ENCODE measurements at regions not wholly inside any gene's neighbourhood (a gene's known extent, or its start where the extent isn't known, plus 50 kb on each side); places are given as distances from the start of the nearest gene placed in this dataset.

- no peak for TF ChIP-seq CTCF (IDR thresholded peaks at IDR 0.05; ENCODE audit: low read length, missing control alignments)
- no peak overlapping the region for H3K4me3 ChIP-seq (replicated peaks; ENCODE audit: low read depth, low read length)
- no peak for DNase-seq (ENCODE audit: low read depth)
Observed at GRCh38 chr12:13719986-13720385, 261.4 kb downstream of the GRIN2B start.

GRCh38 chr12:13718271-13718670, 263.1 kb downstream of the GRIN2B start:
- no peak overlapping the region for H3K4me3 ChIP-seq (replicated peaks; ENCODE audit: low read depth, low read length)
- no peak for DNase-seq (ENCODE audit: low read depth)
- no peak for TF ChIP-seq CTCF (IDR thresholded peaks at IDR 0.05; ENCODE audit: low read length, missing control alignments)

GRCh38 chr12:13716119-13716518, 265.3 kb downstream of the GRIN2B start:
- H3K4me3 ChIP-seq (replicated peaks; ENCODE audit: low read depth, low read length), result no peak overlapping the region
- TF ChIP-seq CTCF (IDR thresholded peaks at IDR 0.05; ENCODE audit: low read length, missing control alignments), result no peak
- DNase-seq (ENCODE audit: low read depth), result no peak

GRCh38 chr12:13713556-13714410, 267.6 kb downstream of the GRIN2B start:
- TF ChIP-seq CTCF (IDR thresholded peaks at IDR 0.05; ENCODE audit: low read length, missing control alignments), result no peak
- DNase-seq (ENCODE audit: low read depth), result no peak
- H3K4me3 ChIP-seq (replicated peaks; ENCODE audit: low read depth, low read length), result no peak overlapping the region

DNA sequence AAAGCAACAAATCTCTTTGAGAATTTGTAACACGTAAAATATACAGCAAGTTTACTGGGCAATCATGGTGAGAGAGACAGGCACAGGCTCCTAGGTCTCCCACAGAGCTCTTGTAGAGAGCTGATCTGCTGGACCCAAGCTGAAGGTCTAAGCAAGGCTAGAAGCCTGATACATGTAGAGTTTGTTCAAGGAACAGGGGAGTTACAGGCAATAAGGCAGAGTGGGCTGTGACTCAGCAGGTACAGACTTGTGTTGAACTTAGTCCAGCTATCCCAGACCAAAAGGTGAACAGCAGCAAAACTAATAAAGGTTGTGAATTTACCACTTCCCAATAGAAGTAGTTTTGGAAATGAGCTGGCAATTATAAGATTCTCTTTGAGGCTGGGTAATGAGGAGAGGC, 273.6 kb downstream of the GRIN2B start:
- DNase-seq (ENCODE audit: low read depth), result no peak
- H3K4me3 ChIP-seq (replicated peaks; ENCODE audit: low read depth, low read length), result no peak overlapping the region
- TF ChIP-seq CTCF (IDR thresholded peaks at IDR 0.05; ENCODE audit: low read length, missing control alignments), result no peak

DNA sequence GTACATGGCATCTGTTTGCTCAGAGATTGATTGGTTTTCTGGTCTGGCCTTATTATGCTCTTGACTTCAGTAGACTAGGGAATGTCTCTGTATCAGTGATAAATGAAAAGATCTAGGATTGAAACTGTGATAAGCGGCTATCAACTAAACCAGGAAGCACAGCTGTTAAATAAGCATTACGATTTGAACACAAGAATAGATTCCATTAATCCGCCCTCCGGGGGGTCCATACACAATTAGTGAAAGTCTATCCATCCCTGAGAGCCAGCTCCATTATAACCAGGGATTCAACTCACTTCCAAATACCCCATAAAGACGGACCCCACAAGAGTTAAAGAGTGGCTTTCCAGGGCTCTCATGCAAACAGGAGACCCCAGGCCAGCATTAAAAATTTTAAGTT, 279.0 kb downstream of the GRIN2B start:
- DNase-seq (ENCODE audit: low read depth), result no peak
- TF ChIP-seq CTCF (IDR thresholded peaks at IDR 0.05; ENCODE audit: low read length, missing control alignments), result no peak
- no peak overlapping the region for H3K4me3 ChIP-seq (replicated peaks; ENCODE audit: low read depth, low read length)

DNA sequence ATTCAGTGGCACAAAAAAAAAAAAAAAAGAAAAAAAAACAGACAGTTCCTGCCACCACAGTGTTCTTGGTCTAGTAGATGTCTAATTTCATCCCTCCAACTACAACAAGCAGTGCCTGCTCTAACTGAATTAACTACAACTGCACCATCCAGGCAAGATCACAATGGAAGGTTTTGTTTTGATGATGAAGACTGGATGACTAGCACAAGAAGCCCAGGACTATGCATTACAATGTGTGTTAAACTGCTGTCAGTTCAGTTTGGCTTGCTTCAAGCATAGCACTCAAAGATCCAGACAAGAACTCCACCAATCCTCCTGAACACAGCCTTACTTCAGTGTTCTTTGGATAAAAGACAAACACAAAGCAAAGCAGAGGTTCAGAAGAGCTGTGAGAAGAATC, 279.9 kb downstream of the GRIN2B start:
- no peak for TF ChIP-seq CTCF (IDR thresholded peaks at IDR 0.05; ENCODE audit: low read length, missing control alignments)
- no peak for DNase-seq (ENCODE audit: low read depth)
- H3K4me3 ChIP-seq (replicated peaks; ENCODE audit: low read depth, low read length), result no peak overlapping the region
